T-cell (primary cell): ENCODE measurements at regions not wholly inside any gene's neighbourhood (a gene's known extent, or its start where the extent isn't known, plus 50 kb on each side); places are given as distances from the start of the nearest gene placed in this dataset.
"Not testable (repeated sequence)": the region's sequence is repeated elsewhere in the genome, so short reads cannot be mapped to it uniquely, and the experiment has no call there.

Experiments
- ATAC-seq, 4 experiments: fragments of 200-7000 bp in 3 of 4; fragments of 150-1000 bp in 1 of 4; cut with Tn5 transposase; replicated peaks in 1 of 4; 1 replicate in 3 of 4; 2 replicates in 1 of 4; pipeline ENCODE4 v1.10.0; 2021; ENCODE audit warnings: moderate library complexity in 3 of 4, mild to moderate bottlenecking in 2 of 4, moderate number of reproducible peaks in 1 of 4
- CTCF ChIA-PET, 2 donors: fragments of 300-600 bp; sonication (Branson Sonifier 250); formaldehyde crosslinking; loops; one replicate each; lab custom pipeline; 2022; ENCODE audit warnings: antibody characterized with exemption in 2 of 2; lab: Charles Lee
- POLR2A ChIA-PET, 2 donors: fragments of 300-600 bp; sonication (Branson Sonifier 250); formaldehyde crosslinking; loops; one replicate each; lab custom pipeline; 2022; ENCODE audit warnings: antibody characterized with exemption in 2 of 2; lab: Charles Lee
- DNase-seq, 35 experiments: peaks; one replicate each; pipeline versions ENCODE4 v3.0.0 to v3.0.0-alpha.2; 2013 to 2023
- H3K27ac ChIP-seq: one replicate; pipeline ENCODE4 v1.5.1; 2013; ENCODE audit warnings: low read length
- H3K27me3 ChIP-seq, 2 experiments: replicated peaks in 1 of 2; 1 replicate in 1 of 2; 2 replicates in 1 of 2; pipeline versions ENCODE4 v1.6.1 to v1.7.0; 2013; ENCODE audit warnings: low read length in 1 of 2, mixed read lengths in 1 of 2; ENCODE audit not compliant: control insufficient read depth in 2 of 2, insufficient read depth in 2 of 2; ENCODE audit errors: extremely low read depth in 1 of 2
- H3K36me3 ChIP-seq, 2 donors: 1 replicate in 1 of 2; 2 replicates in 1 of 2; pipeline versions ENCODE4 v1.6.1 to v1.7.0; 2013; ENCODE audit warnings: low read length in 1 of 2; ENCODE audit not compliant: control insufficient read depth in 2 of 2, insufficient read depth in 1 of 2; ENCODE audit errors: extremely low read depth in 1 of 2
- H3K4me1 ChIP-seq, 2 experiments: 1 replicate in 1 of 2; 2 replicates in 1 of 2; pipeline versions ENCODE4 v1.6.1 to v1.7.0; 2013; ENCODE audit warnings: low read length in 2 of 2, mixed read lengths in 1 of 2; ENCODE audit not compliant: insufficient read depth in 2 of 2, control insufficient read depth in 1 of 2; ENCODE audit errors: extremely low read depth in 1 of 2
- H3K4me3 ChIP-seq, 2 donors: 1 replicate in 1 of 2; 2 replicates in 1 of 2; pipeline versions ENCODE4 v1.5.1 to v1.7.0; 2013; ENCODE audit warnings: mild to moderate bottlenecking in 2 of 2, low read length in 1 of 2, moderate library complexity in 1 of 2; ENCODE audit not compliant: control insufficient read depth in 1 of 2; ENCODE audit errors: extremely low read depth in 1 of 2
- H3K9me3 ChIP-seq: 2 replicates; pipeline ENCODE4 v1.7.0; 2013
- H3K27ac Mint-ChIP-seq, 2 donors: one replicate each; pipeline ENCODE4 v1.8.0; 2020 to 2021; ENCODE audit warnings: mild to moderate bottlenecking in 2 of 2, mixed read lengths in 2 of 2
- H3K27me3 Mint-ChIP-seq, 2 donors: one replicate each; pipeline ENCODE4 v1.8.0; 2021 to 2022; ENCODE audit warnings: mixed read lengths in 2 of 2
- H3K36me3 Mint-ChIP-seq: one replicate; pipeline ENCODE4 v1.8.0; 2021; ENCODE audit warnings: mixed read lengths
- H3K4me1 Mint-ChIP-seq, 3 donors: one replicate each; pipeline ENCODE4 v1.8.0; 2020 to 2022; ENCODE audit warnings: mixed read lengths in 3 of 3, mild to moderate bottlenecking in 1 of 3
- H3K4me3 Mint-ChIP-seq, 3 donors: one replicate each; pipeline ENCODE4 v1.8.0; 2020 to 2022; ENCODE audit warnings: mild to moderate bottlenecking in 3 of 3, mixed read lengths in 3 of 3, moderate library complexity in 3 of 3
- H3K9me3 Mint-ChIP-seq, 3 donors: one replicate each; pipeline ENCODE4 v1.8.0; 2020 to 2022; ENCODE audit warnings: mixed read lengths in 3 of 3
- WGBS: methylation state at CpG from one replicate; pipeline ENCODE4 v1.1.5; 2013; ENCODE audit warnings: missing lambda C conversion rate; ENCODE audit not compliant: insufficient coverage; 5-methylcytosine and 5-hydroxymethylcytosine counted together

DNA sequence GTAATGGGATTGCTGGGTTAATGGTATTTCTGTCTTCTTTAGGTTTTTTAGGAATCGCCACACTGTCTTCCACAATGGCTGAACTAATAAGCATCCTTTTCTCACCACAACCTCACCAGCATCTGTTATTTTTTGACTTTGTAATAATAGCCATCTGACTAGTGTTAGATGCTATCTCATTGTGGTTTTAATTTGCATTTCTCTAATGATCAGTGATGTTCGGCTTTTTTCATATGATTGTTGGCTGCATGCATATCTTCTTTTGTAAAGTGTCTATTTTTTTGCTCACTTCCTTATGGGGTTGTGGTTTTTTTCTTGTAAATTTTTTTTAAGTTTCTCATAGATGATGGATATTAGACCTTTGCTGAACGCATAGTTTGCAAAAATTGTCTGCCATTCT lies 377.9 kb downstream of the GALC start:
- no peak overlapping the region for H3K27ac Mint-ChIP-seq
- CTCF ChIA-PET, result no interaction called here
- DNase-seq (no peak), ATAC-seq (no peak)
- H3K27me3 ChIP-seq, result no peaks in the 10 kb centered on the region
- H3K27me3 Mint-ChIP-seq, result peaks cover 0 to 10% of the 10 kb centered on the region in 2 donors
- no peak overlapping the region for H3K27ac ChIP-seq
- H3K4me1 ChIP-seq, result no peaks in the 10 kb centered on the region
- no peak overlapping the region for H3K4me3 Mint-ChIP-seq
- H3K4me1 Mint-ChIP-seq, result no peaks in the 10 kb centered on the region
- no peak overlapping the region for H3K4me3 ChIP-seq
- H3K36me3 Mint-ChIP-seq, result no peaks in the 10 kb centered on the region
- peaks cover 0 to 10% (median 2%) of the 10 kb centered on the region in 3 donors for H3K9me3 Mint-ChIP-seq
- H3K9me3 ChIP-seq, result no peaks in the 10 kb centered on the region
- WGBS, result no CpG with 5 or more reads among the region's 3 CpGs
- H3K36me3 ChIP-seq, result no peaks in the 10 kb centered on the region
- POLR2A ChIA-PET, result no interaction called here

DNA sequence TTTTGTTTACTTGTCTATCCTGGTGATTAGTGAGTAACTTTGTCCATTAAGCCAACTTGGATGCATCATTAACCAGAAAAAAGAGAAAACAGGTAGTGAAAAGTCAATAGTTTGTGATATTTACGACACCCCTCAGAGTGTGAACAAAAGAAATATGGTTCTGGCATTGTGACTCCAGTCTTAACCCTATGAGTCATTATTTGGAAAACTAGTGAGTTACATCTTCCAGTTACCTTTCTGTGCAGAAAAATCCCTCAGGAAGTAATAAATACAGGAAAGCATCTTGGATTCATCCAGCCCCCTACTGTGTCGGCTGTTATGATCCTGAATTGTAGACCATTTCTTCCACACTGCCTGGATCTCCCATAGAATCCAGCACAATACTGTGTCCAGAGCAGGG lies 379.1 kb downstream of the GALC start:
- CTCF ChIA-PET, result no interaction called here
- no peaks in the 10 kb centered on the region for H3K9me3 ChIP-seq
- H3K36me3 ChIP-seq, result no peaks in the 10 kb centered on the region
- no peaks in the 10 kb centered on the region for H3K4me1 ChIP-seq
- Mint-ChIP-seq H3K4me1 (no peaks in the 10 kb centered on the region), H3K27me3 (peaks cover 0 to 10% of the 10 kb centered on the region in 2 donors), H3K27ac (no peak overlapping the region), H3K36me3 (no peaks in the 10 kb centered on the region), H3K9me3 (peaks cover 0 to 6% (median 2%) of the 10 kb centered on the region in 3 donors), H3K4me3 (no peak overlapping the region)
- DNase-seq, result no peak
- H3K4me3 ChIP-seq, result no peak overlapping the region
- no peak for ATAC-seq
- no peaks in the 10 kb centered on the region for H3K27me3 ChIP-seq
- no CpG with 5 or more reads among the region's 2 CpGs for WGBS
- POLR2A ChIA-PET, result no interaction called here
- no peak overlapping the region for H3K27ac ChIP-seq

DNA sequence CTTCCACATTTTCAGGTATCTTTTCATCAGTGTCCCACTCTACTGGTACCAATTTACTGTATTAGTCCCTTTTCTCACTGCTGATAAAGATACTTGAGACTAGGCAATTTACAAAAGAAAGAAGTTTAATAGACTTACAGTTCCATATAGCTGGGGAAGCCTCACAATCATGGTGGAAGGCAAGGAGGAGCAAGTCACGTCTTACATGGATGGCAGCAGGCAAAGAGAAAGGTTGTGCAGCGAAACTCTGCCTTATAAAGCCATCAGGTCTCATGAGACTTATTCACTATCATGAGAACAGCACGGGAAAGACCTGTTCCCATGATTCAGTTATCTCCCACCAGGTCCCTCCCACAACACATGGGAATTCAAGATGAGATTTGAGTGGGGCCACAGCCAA lies 385.9 kb downstream of the GALC start:
- DNase-seq, H3K27ac Mint-ChIP-seq, H3K36me3 Mint-ChIP-seq, H3K4me3 ChIP-seq, H3K27me3 ChIP-seq, H3K4me1 Mint-ChIP-seq, H3K9me3 ChIP-seq, ATAC-seq, H3K4me3 Mint-ChIP-seq, CTCF ChIA-PET, POLR2A ChIA-PET, H3K36me3 ChIP-seq, H3K27ac ChIP-seq, H3K27me3 Mint-ChIP-seq, H3K4me1 ChIP-seq: not testable (repeated sequence)
- peaks cover 5 to 30% (median 9%) of the 10 kb centered on the region in 3 donors for H3K9me3 Mint-ChIP-seq
- WGBS, result 25% methylated on average over 2 of the region's 3 CpGs

DNA sequence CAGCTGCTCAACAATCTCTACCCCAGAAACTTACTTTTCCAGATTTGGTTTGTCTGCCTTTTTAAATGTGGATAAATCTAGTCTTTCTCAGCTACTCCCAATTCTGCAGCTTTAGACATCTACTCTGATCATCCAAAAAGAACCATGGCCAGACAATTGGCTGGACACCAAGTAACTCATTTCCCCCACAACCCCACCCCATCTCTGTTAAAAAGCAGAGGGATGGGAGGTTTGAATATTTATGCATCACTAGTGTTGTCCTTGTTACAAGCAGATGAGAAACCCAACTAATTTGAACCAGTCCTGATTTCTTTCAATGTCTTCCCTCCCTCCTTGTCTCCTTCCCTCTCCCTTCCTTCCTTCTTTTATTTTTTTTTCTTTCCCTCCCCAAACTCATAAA lies 391.9 kb downstream of the GALC start:
- ChIA-PET POLR2A (no interaction called here), CTCF (no interaction called here)
- Mint-ChIP-seq H3K4me3 (no peak overlapping the region), H3K27me3 (no peaks in the 10 kb centered on the region), H3K4me1 (no peaks in the 10 kb centered on the region), H3K27ac (no peak overlapping the region), H3K9me3 (peaks cover 7 to 18% (median 8%) of the 10 kb centered on the region in 3 donors), H3K36me3 (no peaks in the 10 kb centered on the region)
- no peak for DNase-seq
- no peaks in the 10 kb centered on the region for H3K4me1 ChIP-seq
- H3K9me3 ChIP-seq, result no peaks in the 10 kb centered on the region
- H3K27ac ChIP-seq, result no peak overlapping the region
- no peaks in the 10 kb centered on the region for H3K36me3 ChIP-seq
- H3K27me3 ChIP-seq, result no peaks in the 10 kb centered on the region
- no peak for ATAC-seq
- H3K4me3 ChIP-seq, result no peak overlapping the region

DNA sequence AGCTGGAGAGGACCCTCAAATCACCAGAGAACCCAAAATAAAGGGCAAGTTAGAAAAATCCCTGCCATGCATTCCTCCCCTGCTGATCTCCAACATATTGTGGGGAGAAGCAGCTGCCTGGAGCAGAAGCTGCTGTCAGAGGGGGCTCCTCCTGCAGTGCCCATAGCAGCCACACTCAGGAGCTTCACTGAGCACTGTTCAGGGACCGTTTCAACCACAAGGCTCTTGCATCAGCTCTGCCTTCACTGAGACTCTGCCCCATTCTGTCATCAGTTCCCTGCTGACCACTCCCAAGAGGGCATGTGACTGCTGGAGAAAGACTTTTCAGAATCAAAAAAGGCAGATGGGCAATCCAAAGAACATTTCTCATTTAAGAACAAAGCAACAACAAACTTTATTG lies 392.7 kb downstream of the GALC start:
- WGBS, result 45% methylated on average over 1 of the region's 1 CpG
- ATAC-seq (no peak), DNase-seq (no peak)
- ChIA-PET CTCF (no interaction called here), POLR2A (no interaction called here)
- no peaks in the 10 kb centered on the region for H3K36me3 ChIP-seq
- H3K9me3 ChIP-seq, result no peaks in the 10 kb centered on the region
- H3K27ac Mint-ChIP-seq, result no peak overlapping the region
- no peak overlapping the region for H3K27ac ChIP-seq
- H3K4me3 ChIP-seq, result no peak overlapping the region
- no peaks in the 10 kb centered on the region for H3K4me1 ChIP-seq
- H3K9me3 Mint-ChIP-seq, result peaks cover 7 to 16% (median 8%) of the 10 kb centered on the region in 3 donors
- no peaks in the 10 kb centered on the region for H3K36me3 Mint-ChIP-seq
- H3K4me3 Mint-ChIP-seq, result no peak overlapping the region
- no peaks in the 10 kb centered on the region for H3K4me1 Mint-ChIP-seq
- no peaks in the 10 kb centered on the region for H3K27me3 Mint-ChIP-seq
- no peaks in the 10 kb centered on the region for H3K27me3 ChIP-seq

DNA sequence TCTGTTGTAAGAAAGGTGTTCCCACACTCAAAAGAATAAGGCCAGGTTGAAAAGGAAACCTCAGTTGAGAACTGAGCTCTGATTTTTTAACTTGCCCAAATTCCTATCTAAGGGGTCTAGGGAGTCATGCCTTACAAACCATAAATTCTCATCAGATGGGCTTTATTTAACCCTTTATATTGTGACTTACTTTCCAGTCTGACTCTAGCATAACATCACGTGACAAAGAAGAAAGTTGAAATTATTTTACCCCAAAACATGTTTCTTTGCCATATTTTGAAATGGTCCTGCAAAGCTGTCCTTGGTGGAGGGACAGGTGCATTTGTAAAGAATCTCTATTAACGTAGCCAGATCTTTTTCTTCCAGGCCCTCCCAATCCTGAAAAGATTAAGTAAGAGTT lies 411.7 kb downstream of the GALC start:
- no peak overlapping the region for H3K27ac ChIP-seq
- POLR2A ChIA-PET, result no interaction called here
- DNase-seq, result no peak
- WGBS, result no CpG with 5 or more reads among the region's 2 CpGs
- H3K4me3 ChIP-seq, result no peak overlapping the region
- Mint-ChIP-seq H3K4me1 (no peaks in the 10 kb centered on the region), H3K4me3 (no peak overlapping the region), H3K27me3 (no peaks in the 10 kb centered on the region), H3K9me3 (peaks cover 0 to 7% (median 0%) of the 10 kb centered on the region in 3 donors), H3K36me3 (no peaks in the 10 kb centered on the region), H3K27ac (no peak overlapping the region)
- no peaks in the 10 kb centered on the region for H3K9me3 ChIP-seq
- CTCF ChIA-PET, result interaction anchor here in 1 of 2 donors (0.6 kb wide), 1 partner anchor 17 kb away, joined by 3 read pairs; no protein-coding TSS in a partner anchor
- H3K36me3 ChIP-seq, result no peaks in the 10 kb centered on the region
- no peaks in the 10 kb centered on the region for H3K27me3 ChIP-seq
- H3K4me1 ChIP-seq, result no peaks in the 10 kb centered on the region
- no peak for ATAC-seq

DNA sequence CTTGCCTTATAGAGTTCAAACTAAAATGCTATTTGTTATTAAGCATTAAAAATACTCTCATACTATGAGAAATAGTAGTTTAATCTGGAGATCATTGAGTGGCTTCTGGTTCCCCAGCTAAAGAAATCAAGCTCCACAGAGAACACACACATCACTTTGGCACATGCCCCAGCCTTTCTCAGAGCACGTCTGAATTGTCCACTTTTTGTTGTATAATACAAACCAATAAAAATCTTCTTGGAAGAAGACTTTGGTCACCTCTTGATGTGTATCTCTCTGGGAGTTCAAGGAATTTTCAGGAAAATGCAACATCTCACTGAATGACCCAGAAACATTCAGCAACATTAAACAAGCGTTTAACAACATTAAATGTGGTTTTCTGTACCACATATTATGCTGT lies 413.9 kb downstream of the GALC start:
- no peak overlapping the region for H3K4me3 ChIP-seq
- Mint-ChIP-seq H3K9me3 (peaks cover 0 to 7% (median 0%) of the 10 kb centered on the region in 3 donors), H3K27ac (no peak overlapping the region), H3K4me3 (no peak overlapping the region), H3K4me1 (no peaks in the 10 kb centered on the region), H3K27me3 (no peaks in the 10 kb centered on the region), H3K36me3 (no peaks in the 10 kb centered on the region)
- ATAC-seq, result no peak
- no peaks in the 10 kb centered on the region for H3K9me3 ChIP-seq
- no peaks in the 10 kb centered on the region for H3K27me3 ChIP-seq
- no peaks in the 10 kb centered on the region for H3K36me3 ChIP-seq
- ChIA-PET CTCF (no interaction called here), POLR2A (no interaction called here)
- no CpG with 5 or more reads among the region's 2 CpGs for WGBS
- H3K27ac ChIP-seq, result no peak overlapping the region
- DNase-seq, result no peak
- H3K4me1 ChIP-seq, result no peaks in the 10 kb centered on the region
